Mucosa of descending colon (tissue), 3 donors: ENCODE measurements at regions not wholly inside any gene's neighbourhood (a gene's known extent, or its start where the extent isn't known, plus 50 kb on each side); places are given as distances from the start of the nearest gene placed in this dataset.

ENCODE experiments used
- ATAC-seq: fragments of 200-7000 bp; cut with Tn5 transposase; one replicate; pipeline ENCODE4 v1.9.1; 2020; ENCODE audit warnings: mild to moderate bottlenecking, moderate library complexity
- DNase-seq, 3 donors: peaks; one replicate each; pipeline ENCODE4 v3.0.0-alpha.2; 2020
- H3K36me3 ChIP-seq: fragments of 200-600 bp; one replicate; pipeline ENCODE4 v1.8.0; 2021; ENCODE audit warnings: low read depth, mild to moderate bottlenecking
- H3K4me1 ChIP-seq: fragments of 200-600 bp; one replicate; pipeline ENCODE4 v1.8.0; 2021; ENCODE audit warnings: low read depth, mild to moderate bottlenecking
- H3K4me3 ChIP-seq: fragments of 200-600 bp; one replicate; pipeline ENCODE4 v1.8.0; 2021; ENCODE audit warnings: mild to moderate bottlenecking
- H3K9me3 ChIP-seq: fragments of 200-600 bp; one replicate; pipeline ENCODE4 v1.8.0; 2021; ENCODE audit warnings: mild to moderate bottlenecking
- CTCF ChIP-seq: fragments of 200-600 bp; IDR thresholded peaks from one replicate; pipeline ENCODE4 v1.8.0; 2022; ENCODE audit warnings: antibody characterized with exemption, mild to moderate bottlenecking
- intact Hi-C, 2 donors: fragments of 100-400 bp; cut with DNase I in 1 of 2; cut with micrococcal nuclease in 1 of 2; formaldehyde crosslinking; loops; one replicate each; pipeline versions ENCODE4 v1.11.0 to v1.11.1; 2022; cut with DNase I, micrococcal nuclease
- donor health status: DM: no; HTN: no; CAD: no; lungs with moderate emphysema.
- donor health status: DM: no; HTN: no; CAD: no.
- donor health status: DM: no; HTN: yes; CAD: no.

DNA sequence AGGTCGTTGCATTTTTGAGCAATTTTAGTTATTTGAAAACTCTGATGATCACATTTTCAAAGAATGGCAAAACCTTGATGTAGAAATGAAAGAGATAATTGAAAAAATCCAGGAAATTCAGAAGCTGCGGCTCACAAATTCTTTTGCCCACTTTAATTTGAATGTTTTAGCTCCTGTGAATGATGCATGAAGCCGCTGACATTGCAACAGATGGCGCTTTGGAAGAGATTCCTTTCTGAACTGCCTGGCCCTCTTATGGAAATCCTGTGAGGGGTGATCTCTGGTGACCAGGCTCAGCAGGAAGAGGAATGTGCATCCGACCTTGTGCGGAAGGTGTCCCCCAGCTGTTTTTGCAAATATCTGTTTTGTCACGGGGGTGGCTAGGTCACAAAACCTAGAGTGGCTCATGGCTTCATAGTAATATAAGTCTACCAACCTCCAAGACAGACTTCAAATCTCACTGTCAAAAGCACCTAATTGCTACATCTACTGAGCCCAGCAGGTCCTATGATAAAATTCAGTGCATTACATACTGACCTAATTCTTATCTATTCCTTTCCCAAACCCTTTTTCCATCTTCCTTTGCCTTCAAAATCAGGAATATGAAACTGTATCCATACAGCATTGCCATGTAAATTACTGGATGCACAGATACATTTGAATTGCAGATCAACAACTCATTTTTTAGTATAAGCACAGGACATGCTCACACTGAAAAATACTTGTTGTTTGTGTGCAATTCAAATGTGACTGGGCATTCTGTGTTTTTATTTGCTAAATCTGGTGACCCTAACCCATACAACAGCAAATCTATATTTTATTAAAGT is 412.7 kb downstream of the ETS1 start:
- no peaks in the 10 kb centered on the region for H3K4me1 ChIP-seq
- H3K36me3 ChIP-seq = no peaks in the 10 kb centered on the region
- intact Hi-C loops = loop anchor here (5.0 to 10.0 kb wide), 4 partner anchors 110 to 658 kb away; no protein-coding TSS in a partner anchor
- H3K9me3 ChIP-seq = no peaks in the 10 kb centered on the region
- no peak for TF ChIP-seq CTCF
- H3K4me3 ChIP-seq = no peak overlapping the region
- DNase-seq (no peak), ATAC-seq (no peak)

DNA sequence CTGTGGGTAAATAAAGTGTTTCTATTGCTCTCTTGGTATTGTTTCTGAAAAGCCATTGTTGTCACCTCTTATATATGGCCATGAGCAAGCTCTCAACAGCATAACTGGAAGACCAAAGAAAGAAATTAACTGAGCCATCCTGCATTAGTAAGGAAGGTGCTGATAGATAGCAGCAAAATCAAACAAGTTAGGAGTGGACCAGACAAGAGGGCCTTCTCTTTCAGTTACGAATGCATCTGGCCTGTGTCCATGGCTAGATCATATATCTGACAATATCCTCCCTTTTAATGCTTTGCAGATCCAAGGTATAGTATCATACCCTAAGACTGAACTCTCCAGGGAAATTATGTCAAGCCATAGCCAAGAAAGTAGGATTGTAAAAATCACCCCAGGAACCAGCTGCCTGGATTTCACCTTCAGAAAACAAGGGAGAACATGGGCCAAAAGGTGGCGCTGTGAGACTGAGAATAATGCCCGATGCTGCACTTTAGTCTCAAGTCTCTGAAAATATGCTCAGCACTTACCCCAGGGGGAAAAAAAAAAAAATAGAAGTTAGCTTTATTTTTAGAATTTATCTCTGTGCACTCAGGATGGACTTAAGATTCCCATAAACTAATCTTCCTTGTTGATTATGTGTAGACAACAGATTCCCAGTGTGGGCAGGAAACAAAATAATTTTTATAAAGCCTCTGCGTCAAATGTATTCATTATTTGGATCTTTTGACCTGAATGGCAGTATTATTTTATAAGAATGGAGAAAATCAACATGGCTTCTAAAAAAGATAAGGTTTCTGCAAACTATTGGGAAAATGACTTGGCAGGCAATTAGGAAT is 415.1 kb downstream of the ETS1 start:
- no peaks in the 10 kb centered on the region for H3K4me1 ChIP-seq
- no peaks in the 10 kb centered on the region for H3K36me3 ChIP-seq
- no peak overlapping the region for H3K4me3 ChIP-seq
- DNase-seq = peak; percentile 53 to 96 (median 80)
- intact Hi-C loops = loop anchor here (5.0 to 10.0 kb wide), 4 partner anchors 113 to 660 kb away; no protein-coding TSS in a partner anchor
- TF ChIP-seq CTCF = peak; percentile 42
- H3K9me3 ChIP-seq = no peaks in the 10 kb centered on the region
- ATAC-seq = peak; percentile 81

- TF ChIP-seq CTCF = no peak
- H3K4me3 ChIP-seq = no peak overlapping the region
- no peaks in the 10 kb centered on the region for H3K4me1 ChIP-seq
- DNase-seq (no peak), ATAC-seq (no peak)
- intact Hi-C loops = loop anchor here (5.0 to 10.0 kb wide), 4 partner anchors 113 to 661 kb away; no protein-coding TSS in a partner anchor
- no peaks in the 10 kb centered on the region for H3K36me3 ChIP-seq
- no peaks in the 10 kb centered on the region for H3K9me3 ChIP-seq
These were observed 415.9 kb downstream of the ETS1 start for GRCh38 chr11:128171506-128171905.

- no peaks in the 10 kb centered on the region for H3K9me3 ChIP-seq
- no peaks in the 10 kb centered on the region for H3K4me1 ChIP-seq
- DNase-seq = no peak
- H3K36me3 ChIP-seq = no peaks in the 10 kb centered on the region
- intact Hi-C loops = no loop called here
- no peak overlapping the region for H3K4me3 ChIP-seq
- no peak for ATAC-seq
- no peak for TF ChIP-seq CTCF
These were observed 421.8 kb downstream of the ETS1 start for GRCh38 chr11:128165572-128165971.

DNA sequence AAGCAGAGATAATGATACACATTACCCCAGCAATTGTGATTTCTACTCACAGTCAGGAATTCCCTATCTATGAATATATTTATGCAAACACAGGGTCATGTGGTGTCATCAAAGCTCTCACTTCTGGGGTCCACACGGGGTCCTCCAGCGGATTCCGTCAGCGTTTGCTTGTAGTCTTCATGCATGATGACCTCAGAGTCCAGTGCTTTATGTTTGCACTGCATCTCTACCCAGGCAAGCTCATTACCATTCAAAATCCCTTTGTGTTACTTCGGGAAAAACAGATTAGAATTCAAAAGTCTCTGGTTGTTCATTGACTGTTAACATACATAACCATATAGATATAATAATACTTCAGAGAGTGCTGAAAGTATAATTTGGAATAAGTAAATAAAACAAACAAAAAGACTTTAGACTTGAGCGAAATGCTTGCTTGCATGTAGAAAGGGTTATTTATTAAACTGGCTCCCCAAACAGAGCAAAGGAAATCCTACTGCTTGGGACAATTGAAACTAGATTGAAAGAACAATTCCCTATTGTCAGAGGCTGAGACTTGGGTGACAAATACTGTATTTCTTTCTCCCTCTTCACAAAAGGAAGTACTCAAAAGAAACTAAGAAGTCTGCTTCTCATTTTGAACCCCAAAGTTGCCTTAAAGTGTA is 423.1 kb downstream of the ETS1 start:
- ATAC-seq (peak; percentile 45), DNase-seq (peak in 1 of 3 donors; percentile 21)
- Histone ChIP-seq H3K4me1 (no peaks in the 10 kb centered on the region), H3K4me3 (no peak overlapping the region), H3K9me3 (no peaks in the 10 kb centered on the region), H3K36me3 (no peaks in the 10 kb centered on the region)
- intact Hi-C loops = no loop called here
- TF ChIP-seq CTCF = no peak
